HFFc6 (cell line): ENCODE measurements at regions not wholly inside any gene's neighbourhood (a gene's known extent, or its start where the extent isn't known, plus 50 kb on each side); places are given as distances from the start of the nearest gene placed in this dataset.

Source experiments
- DNase-seq: peaks from one replicate; pipeline ENCODE4 v3.0.0-alpha.2; 2018
- H3K27ac Mint-ChIP-seq: 2 replicates; pipeline ENCODE4 v1.8.0; 2020; ENCODE audit warnings: mild to moderate bottlenecking, mixed read lengths
- H3K27me3 Mint-ChIP-seq: 2 replicates; pipeline ENCODE4 v1.8.0; 2021; ENCODE audit warnings: mild to moderate bottlenecking, moderate library complexity, mixed read lengths; ENCODE audit not compliant: insufficient read depth
- H3K36me3 Mint-ChIP-seq: 2 replicates; pipeline ENCODE4 v1.8.0; 2021; ENCODE audit warnings: low read depth, mixed read lengths
- H3K4me1 Mint-ChIP-seq: 2 replicates; pipeline ENCODE4 v1.8.0; 2020; ENCODE audit warnings: low read depth, mixed read lengths
- H3K4me3 Mint-ChIP-seq: 2 replicates; pipeline ENCODE4 v1.8.0; 2020; ENCODE audit warnings: mild to moderate bottlenecking, moderate library complexity, mixed read lengths
- H3K9me3 Mint-ChIP-seq: 2 replicates; pipeline ENCODE4 v1.8.0; 2020; ENCODE audit warnings: mild to moderate bottlenecking, mixed read lengths
- TF ChIP-seq, protein P1 (sequence below): fragments of 200-600 bp; sonication (generic); IDR thresholded peaks from 2 replicates; pipeline ENCODE4 v1.5.0; 2021; ENCODE audit warnings: antibody characterized with exemption, mild to moderate bottlenecking

DNA sequence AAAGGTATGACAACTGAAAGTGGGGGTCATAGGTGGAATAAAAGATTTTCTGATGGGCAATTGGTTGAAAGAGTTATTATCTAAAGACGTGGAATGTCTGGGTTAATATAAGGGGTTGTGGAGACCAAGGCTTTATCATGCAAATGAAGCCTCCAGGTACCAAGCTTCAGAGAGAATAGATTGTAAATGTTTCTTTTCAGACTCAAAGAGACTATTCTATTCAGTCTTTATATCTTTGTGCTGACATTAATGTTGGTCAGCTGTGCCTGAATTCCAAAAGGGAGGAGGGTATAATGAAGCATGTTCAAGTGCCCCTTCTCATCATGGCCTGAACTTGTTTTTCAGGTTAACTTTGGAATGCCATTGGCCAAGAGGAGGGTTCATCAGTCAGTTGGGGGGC lies 145.3 kb downstream of the SETD4 start:
- Mint-ChIP-seq H3K4me1 (peaks cover 4% of the 10 kb centered on the region), H3K36me3 (no peaks in the 10 kb centered on the region), H3K27me3 (no peaks in the 10 kb centered on the region; the same call in none of the 2 replicates), H3K9me3 (no peaks in the 10 kb centered on the region), H3K4me3 (no peak overlapping the region), H3K27ac (no peak overlapping the region)
- TF ChIP-seq, protein P1, sequence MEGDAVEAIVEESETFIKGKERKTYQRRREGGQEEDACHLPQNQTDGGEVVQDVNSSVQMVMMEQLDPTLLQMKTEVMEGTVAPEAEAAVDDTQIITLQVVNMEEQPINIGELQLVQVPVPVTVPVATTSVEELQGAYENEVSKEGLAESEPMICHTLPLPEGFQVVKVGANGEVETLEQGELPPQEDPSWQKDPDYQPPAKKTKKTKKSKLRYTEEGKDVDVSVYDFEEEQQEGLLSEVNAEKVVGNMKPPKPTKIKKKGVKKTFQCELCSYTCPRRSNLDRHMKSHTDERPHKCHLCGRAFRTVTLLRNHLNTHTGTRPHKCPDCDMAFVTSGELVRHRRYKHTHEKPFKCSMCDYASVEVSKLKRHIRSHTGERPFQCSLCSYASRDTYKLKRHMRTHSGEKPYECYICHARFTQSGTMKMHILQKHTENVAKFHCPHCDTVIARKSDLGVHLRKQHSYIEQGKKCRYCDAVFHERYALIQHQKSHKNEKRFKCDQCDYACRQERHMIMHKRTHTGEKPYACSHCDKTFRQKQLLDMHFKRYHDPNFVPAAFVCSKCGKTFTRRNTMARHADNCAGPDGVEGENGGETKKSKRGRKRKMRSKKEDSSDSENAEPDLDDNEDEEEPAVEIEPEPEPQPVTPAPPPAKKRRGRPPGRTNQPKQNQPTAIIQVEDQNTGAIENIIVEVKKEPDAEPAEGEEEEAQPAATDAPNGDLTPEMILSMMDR = no peak
- DNase-seq = no peak

DNA sequence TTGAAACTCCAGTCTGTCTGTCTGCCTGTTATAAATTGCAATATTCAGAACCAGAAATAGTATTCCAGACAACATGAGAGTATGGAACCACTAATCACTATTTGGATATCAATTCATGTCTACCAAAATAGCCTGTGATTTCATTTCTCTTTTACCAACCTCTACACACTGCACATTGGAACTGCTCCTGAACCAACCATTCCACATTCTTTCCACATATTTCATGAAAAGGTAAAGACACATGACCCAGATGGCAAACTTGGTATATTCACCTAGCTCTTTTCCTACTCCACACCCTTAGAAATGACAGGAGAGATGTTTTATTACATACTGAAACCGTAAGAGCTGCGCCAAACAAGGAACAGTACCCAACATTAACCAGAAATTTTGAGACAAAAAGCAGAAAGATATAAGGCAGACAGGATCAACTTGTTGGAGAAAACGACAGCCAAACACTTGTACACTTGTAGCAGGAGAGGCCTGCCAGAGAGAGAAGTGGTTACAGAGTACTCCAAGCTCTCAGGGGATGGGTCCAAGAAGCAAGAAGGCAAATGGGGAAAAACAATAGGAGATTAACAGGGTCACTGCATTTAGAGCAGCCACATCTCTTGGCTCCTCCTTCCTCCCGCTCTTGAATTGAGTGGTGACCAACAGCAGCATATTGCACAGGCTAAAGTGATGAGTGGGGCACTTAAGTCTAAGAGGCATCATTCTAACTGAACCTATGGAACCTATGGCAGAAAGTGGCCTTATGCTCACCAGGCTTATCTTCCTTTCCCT lies 148.7 kb downstream of the SETD4 start:
- H3K27me3 Mint-ChIP-seq = no peaks in the 10 kb centered on the region; the same call in none of the 2 replicates
- no peak overlapping the region for H3K4me3 Mint-ChIP-seq
- no peaks in the 10 kb centered on the region for H3K36me3 Mint-ChIP-seq
- H3K4me1 Mint-ChIP-seq = peaks cover 17% of the 10 kb centered on the region
- TF ChIP-seq, protein P1 = no peak
- DNase-seq = no peak
- no peak overlapping the region for H3K27ac Mint-ChIP-seq
- H3K9me3 Mint-ChIP-seq = no peaks in the 10 kb centered on the region

GRCh38 chr21:35909456-35910223 lies 150.7 kb downstream of the SETD4 start:
- Mint-ChIP-seq H3K36me3 (no peaks in the 10 kb centered on the region), H3K27me3 (peaks cover 2% of the 10 kb centered on the region), H3K27ac (no peak overlapping the region), H3K4me1 (peaks cover 27% of the 10 kb centered on the region), H3K9me3 (no peaks in the 10 kb centered on the region), H3K4me3 (no peak overlapping the region)
- TF ChIP-seq, protein P1 = no peak
- DNase-seq = no peak

- DNase-seq = no peak
- TF ChIP-seq, protein P1 = no peak
- Mint-ChIP-seq H3K27ac (no peak overlapping the region), H3K9me3 (no peaks in the 10 kb centered on the region), H3K4me1 (peaks cover 27% of the 10 kb centered on the region), H3K27me3 (peaks cover 2% of the 10 kb centered on the region), H3K36me3 (no peaks in the 10 kb centered on the region), H3K4me3 (no peak overlapping the region)
These were observed 151.8 kb downstream of the SETD4 start for GRCh38 chr21:35908311-35909078.

GRCh38 chr21:35906586-35906985 lies 153.7 kb downstream of the SETD4 start:
- no peak for DNase-seq
- Mint-ChIP-seq H3K36me3 (no peaks in the 10 kb centered on the region), H3K9me3 (no peaks in the 10 kb centered on the region; the same call in 1 of the 2 replicates), H3K4me1 (peaks cover 27% of the 10 kb centered on the region), H3K27me3 (peaks cover 2% of the 10 kb centered on the region), H3K4me3 (no peak overlapping the region), H3K27ac (no peak overlapping the region)
- TF ChIP-seq, protein P1 = no peak
